Dedifferentiated amniotic fluid mesenchymal stem cell (primary cell): ENCODE measurements at regions not wholly inside any gene's neighbourhood (a gene's known extent, or its start where the extent isn't known, plus 50 kb on each side); places are given as distances from the start of the nearest gene placed in this dataset.
A peak's percentile ranks its signal among the peaks of the same experiment; 100 is the strongest.

Source experiments
- DNase-seq: peaks from one replicate; pipeline ENCODE4 v3.0.0-alpha.2; 2016; ENCODE audit errors: extremely low spot score

- no peak for DNase-seq
These were observed 1192.8 kb downstream of the FLRT2 start for GRCh38 chr14:86722612-86723253.

- no peak for DNase-seq
These were observed 1184.6 kb downstream of the FLRT2 start for GRCh38 chr14:86714575-86714974.

GRCh38 chr14:86714153-86714552 is 1184.2 kb downstream of the FLRT2 start:
- DNase-seq = no peak

- no peak for DNase-seq
These were observed 1182.8 kb downstream of the FLRT2 start for GRCh38 chr14:86712727-86713126.

- peak; percentile 54 for DNase-seq
These were observed 1182.2 kb downstream of the FLRT2 start for GRCh38 chr14:86712176-86712575.

GRCh38 chr14:86708846-86709339 is 1178.9 kb downstream of the FLRT2 start:
- no peak for DNase-seq

- no peak for DNase-seq
These were observed 1177.1 kb downstream of the FLRT2 start for GRCh38 chr14:86707071-86707470.

- peak; percentile 14 for DNase-seq
These were observed 1153.6 kb downstream of the FLRT2 start for GRCh38 chr14:86683561-86683960.

GRCh38 chr14:86675059-86675458 is 1145.1 kb downstream of the FLRT2 start:
- DNase-seq = no peak

- DNase-seq = no peak
These were observed 1143.6 kb downstream of the FLRT2 start for GRCh38 chr14:86673523-86673969.

- no peak for DNase-seq
These were observed 1142.1 kb downstream of the FLRT2 start for GRCh38 chr14:86672080-86672479.

- no peak for DNase-seq
These were observed 1136.0 kb downstream of the FLRT2 start for GRCh38 chr14:86665975-86666374.

- no peak for DNase-seq
These were observed 1132.4 kb downstream of the FLRT2 start for GRCh38 chr14:86662334-86662733.

- DNase-seq = no peak
These were observed 1124.7 kb downstream of the FLRT2 start for GRCh38 chr14:86654558-86655184.

GRCh38 chr14:86652526-86652925 is 1122.6 kb downstream of the FLRT2 start:
- DNase-seq = peak; percentile 26

- peak; percentile 74 for DNase-seq
These were observed 1117.0 kb downstream of the FLRT2 start for GRCh38 chr14:86646696-86647690.

- DNase-seq = no peak
These were observed 1116.2 kb downstream of the FLRT2 start for GRCh38 chr14:86646125-86646524.

- no peak for DNase-seq
These were observed 1111.4 kb downstream of the FLRT2 start for GRCh38 chr14:86641310-86641709.

- no peak for DNase-seq
These were observed 1110.3 kb downstream of the FLRT2 start for GRCh38 chr14:86640288-86640687.

- DNase-seq = no peak
These were observed 1109.7 kb downstream of the FLRT2 start for GRCh38 chr14:86639666-86640065.

GRCh38 chr14:86639146-86639545 is 1109.2 kb downstream of the FLRT2 start:
- no peak for DNase-seq

GRCh38 chr14:86627080-86627479 is 1097.1 kb downstream of the FLRT2 start:
- DNase-seq = no peak
